IMR-90 (cell line): ENCODE measurements at regions not wholly inside any gene's neighbourhood (a gene's known extent, or its start where the extent isn't known, plus 50 kb on each side); places are given as distances from the start of the nearest gene placed in this dataset.

Source experiments
- ATAC-seq: fragments of 200-7000 bp; cut with Tn5 transposase; 2 replicates; pipeline ENCODE4 v1.9.1; 2020; ENCODE audit warnings: low read depth, mild to moderate bottlenecking, moderate library complexity
- BruUV-seq: library from RNA; stranded (reverse); fragments of 400-500 nt; replicated peaks from 2 replicates; lab custom pipeline; 2021; lab: Mats Ljungman, UMichigan
- CTCF ChIA-PET: fragments of 300-600 bp; formaldehyde crosslinking; extraction: SDS; loops from one replicate; lab custom pipeline; 2021; ENCODE audit warnings: antibody characterized with exemption; lab: Yijun Ruan, JAX
- POLR2A ChIA-PET: fragments of 300-600 bp; sonication (Branson Sonifier 250); formaldehyde crosslinking; loops from one replicate; lab custom pipeline; 2022; ENCODE audit warnings: antibody characterized with exemption; ENCODE audit not compliant: unreplicated experiment; lab: Charles Lee
- DNase-seq: peaks from one replicate; pipeline ENCODE4 v3.0.0; 2013
- H2AFZ ChIP-seq: replicated peaks from 2 replicates; pipeline ENCODE3; 2013; ENCODE audit warnings: low read length, mild to moderate bottlenecking; ENCODE audit not compliant: poor library complexity
- H2AK5ac ChIP-seq: 2 replicates; pipeline ENCODE4 v1.6.1; 2013; ENCODE audit warnings: low read depth, low read length, inconsistent platforms
- H2AK9ac ChIP-seq: replicated peaks from 2 replicates; pipeline ENCODE3; 2013; ENCODE audit warnings: mild to moderate bottlenecking, low read depth, low read length, moderate library complexity; ENCODE audit not compliant: poor library complexity
- H2BK120ac ChIP-seq: 2 replicates; pipeline ENCODE4 v1.6.1; 2013; ENCODE audit warnings: low read depth, low read length, inconsistent platforms
- H2BK15ac ChIP-seq: 3 replicates; pipeline ENCODE4 v1.6.1; 2013; ENCODE audit warnings: low read depth, low read length, inconsistent platforms
- H2BK20ac ChIP-seq: 2 replicates; pipeline ENCODE4 v1.6.1; 2013; ENCODE audit warnings: low read depth, mild to moderate bottlenecking, inconsistent platforms, low read length, moderate library complexity
- H2BK5ac ChIP-seq: 2 replicates; pipeline ENCODE4 v1.6.1; 2013; ENCODE audit warnings: mild to moderate bottlenecking, low read depth, low read length, inconsistent platforms; ENCODE audit not compliant: poor library complexity, severe bottlenecking
- H3K14ac ChIP-seq: replicated peaks from 2 replicates; pipeline ENCODE4 v1.6.1; 2013; ENCODE audit warnings: low read depth, low read length, inconsistent platforms
- H3K18ac ChIP-seq: 2 replicates; pipeline ENCODE4 v1.6.1; 2013; ENCODE audit warnings: low read depth, low read length, control low read depth
- H3K23ac ChIP-seq: 2 replicates; pipeline ENCODE4 v1.6.1; 2013; ENCODE audit warnings: low read depth, low read length, inconsistent platforms
- H3K27ac ChIP-seq: 2 replicates; pipeline ENCODE4 v1.5.1; 2013; ENCODE audit warnings: mild to moderate bottlenecking, control low read depth, low read length; ENCODE audit not compliant: insufficient read depth
- H3K27me3 ChIP-seq: 2 replicates; pipeline ENCODE4 v1.6.1; 2013; ENCODE audit warnings: low read length; ENCODE audit not compliant: control insufficient read depth, insufficient read depth
- H3K36me3 ChIP-seq: 2 replicates; pipeline ENCODE4 v1.6.1; 2013; ENCODE audit warnings: low read length, mixed read lengths; ENCODE audit not compliant: control insufficient read depth, insufficient read depth
- H3K4ac ChIP-seq: 2 replicates; pipeline ENCODE4 v1.6.1; 2013; ENCODE audit warnings: low read depth, low read length, inconsistent platforms
- H3K4me1 ChIP-seq: 2 replicates; pipeline ENCODE4 v1.6.1; 2013; ENCODE audit warnings: low read length, mixed read lengths; ENCODE audit not compliant: control insufficient read depth, insufficient read depth
- H3K4me2 ChIP-seq: 2 replicates; pipeline ENCODE4 v1.6.1; 2013; ENCODE audit warnings: low read depth, mild to moderate bottlenecking, control low read depth, low read length, moderate library complexity
- H3K4me3 ChIP-seq: 2 replicates; pipeline ENCODE4 v1.5.1; 2013; ENCODE audit warnings: low read depth, mild to moderate bottlenecking, control low read depth, low read length, moderate library complexity; ENCODE audit not compliant: insufficient read depth
- H3K56ac ChIP-seq: 2 replicates; pipeline ENCODE4 v1.6.1; 2013; ENCODE audit warnings: low read length, inconsistent platforms; ENCODE audit not compliant: insufficient read depth; ENCODE audit errors: extremely low read depth
- H3K79me1 ChIP-seq, 2 experiments: 2 replicates each; pipeline ENCODE4 v1.6.1; 2013; ENCODE audit warnings: low read length in 2 of 2, inconsistent platforms in 1 of 2, low read depth in 1 of 2
- H3K9ac ChIP-seq: 2 replicates; pipeline ENCODE4 v1.6.1; 2013; ENCODE audit warnings: low read depth, low read length, control low read depth
- H3K9me1 ChIP-seq: 2 replicates; pipeline ENCODE4 v1.6.1; 2013; ENCODE audit warnings: low read length, inconsistent platforms; ENCODE audit not compliant: insufficient read depth
- H3K9me3 ChIP-seq: 2 replicates; pipeline ENCODE4 v1.6.1; 2013; ENCODE audit warnings: low read length; ENCODE audit not compliant: control insufficient read depth, insufficient read depth
- H4K20me1 ChIP-seq: 2 replicates; pipeline ENCODE4 v1.6.1; 2013; ENCODE audit warnings: low read length, inconsistent platforms; ENCODE audit not compliant: insufficient read depth
- H4K5ac ChIP-seq: 2 replicates; pipeline ENCODE4 v1.6.1; 2013; ENCODE audit warnings: mild to moderate bottlenecking, low read depth, low read length, control low read depth
- H4K8ac ChIP-seq, 2 experiments: 2 replicates each; pipeline ENCODE4 v1.6.1; 2013; ENCODE audit warnings: low read depth in 2 of 2, low read length in 2 of 2, control low read depth in 1 of 2, inconsistent platforms in 1 of 2
- H4K91ac ChIP-seq: 2 replicates; pipeline ENCODE4 v1.6.1; 2013; ENCODE audit warnings: low read depth, low read length, inconsistent platforms; ENCODE audit not compliant: insufficient read depth
- BHLHE40 ChIP-seq: fragments of 150-350 bp; IDR thresholded peaks from 2 replicates; pipeline ENCODE4 v1.6.1; 2016; ENCODE audit warnings: mild to moderate bottlenecking, low read depth, low read length
- CEBPB ChIP-seq: IDR thresholded peaks from 2 replicates; pipeline ENCODE4 v1.6.1; 2012; ENCODE audit warnings: low read depth, low read length, improper control_type of control experiment
- FOS ChIP-seq: fragments of 150-350 bp; IDR thresholded peaks from 2 replicates; pipeline ENCODE4 v1.6.1; 2016; ENCODE audit warnings: low read depth, low read length
- MAFK ChIP-seq: IDR thresholded peaks from 2 replicates; pipeline ENCODE4 v1.6.1; 2012; ENCODE audit warnings: low read depth, low read length, improper control_type of control experiment
- MAZ ChIP-seq: IDR thresholded peaks from 2 replicates; pipeline ENCODE4 v1.6.1; 2012; ENCODE audit warnings: low read depth, mild to moderate bottlenecking, low read length, improper control_type of control experiment, moderate library complexity, borderline replicate concordance
- MXI1 ChIP-seq: IDR thresholded peaks from 2 replicates; pipeline ENCODE4 v1.6.1; 2012; ENCODE audit warnings: low read depth, mild to moderate bottlenecking, low read length, moderate library complexity, borderline replicate concordance
- NFE2L2 ChIP-seq: fragments of 150-350 bp; IDR thresholded peaks from 2 replicates; pipeline ENCODE4 v1.6.1; 2016; ENCODE audit warnings: low read depth, mild to moderate bottlenecking, low read length
- RAD21 ChIP-seq: IDR thresholded peaks from 2 replicates; pipeline ENCODE4 v1.6.1; 2012; ENCODE audit warnings: low read length, improper control_type of control experiment
- RCOR1 ChIP-seq: IDR thresholded peaks from 2 replicates; pipeline ENCODE4 v1.6.1; 2012; ENCODE audit warnings: mild to moderate bottlenecking, low read length, improper control_type of control experiment; ENCODE audit not compliant: insufficient replicate concordance
- RFX5 ChIP-seq: IDR thresholded peaks from 2 replicates; pipeline ENCODE4 v1.8.0; 2012; ENCODE audit warnings: low read depth, mild to moderate bottlenecking, low read length, moderate library complexity
- SMC3 ChIP-seq: fragments of 150-350 bp; IDR thresholded peaks from 2 replicates; pipeline ENCODE4 v1.6.1; 2016; ENCODE audit warnings: low read depth, mild to moderate bottlenecking, antibody characterized with exemption, low read length, moderate library complexity
- WGBS, 2 experiments: methylation state at CpG; one replicate each; pipeline versions ENCODE4 v1.1.5 to v1.1.7; 2013; ENCODE audit warnings: missing lambda C conversion rate in 2 of 2; ENCODE audit not compliant: insufficient read length in 1 of 2; ENCODE audit errors: extremely low coverage in 2 of 2; 5-methylcytosine and 5-hydroxymethylcytosine counted together
- dilution Hi-C: fragments of 300-500 bp; cut with HindIII; formaldehyde crosslinking; loops from one replicate; pipeline ENCODE4 v1.14.3; 2018; ENCODE audit warnings: low sequenced_read_pairs; ENCODE audit not compliant: unreplicated experiment
- in situ Hi-C: fragments of 300-500 bp; cut with MboI; formaldehyde crosslinking; loops from 3 replicates; pipeline ENCODE4 v1.14.3; 2019; ENCODE audit warnings: low sequenced_read_pairs, inconsistent platforms, mixed read lengths
- intact Hi-C: fragments of 100-400 bp; cut with micrococcal nuclease; formaldehyde crosslinking; loops from 2 replicates; pipeline ENCODE4 v1.10.0; 2022
- TF ChIP-seq, protein P1 (sequence below): fragments of 150-350 bp; IDR thresholded peaks from 2 replicates; pipeline ENCODE4 v1.6.1; 2017; ENCODE audit warnings: mild to moderate bottlenecking, antibody characterized with exemption, low read length, low read depth
- TF ChIP-seq, protein P2 (sequence below): conservative IDR thresholded peaks from 2 replicates; pipeline ENCODE4 v1.5.1; 2012; ENCODE audit warnings: mild to moderate bottlenecking, low read depth, low read length, improper control_type of control experiment

DNA sequence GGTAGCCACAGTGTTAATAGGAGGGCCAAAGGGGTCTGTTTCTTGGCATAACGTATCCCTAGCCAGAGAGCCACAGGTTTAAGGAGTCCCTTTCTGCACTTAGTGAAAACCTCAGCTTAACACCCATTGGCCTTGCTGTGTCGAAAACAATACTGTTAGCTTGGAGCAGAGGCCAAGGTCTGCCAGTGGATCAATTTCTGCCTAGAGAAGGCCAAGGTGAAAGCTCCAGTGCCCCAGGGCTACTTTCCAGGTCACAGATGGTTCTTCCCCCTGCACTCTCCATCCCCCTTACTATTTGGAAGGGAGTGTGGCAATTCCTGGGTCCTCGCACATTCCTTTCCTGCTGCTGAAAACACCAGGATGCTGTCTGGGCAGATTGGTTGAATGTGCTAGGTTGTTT is 74.8 kb upstream of the TNP1 start:
- TF ChIP-seq CEBPB (no peak), FOS (no peak), NFE2L2 (no peak), MAZ (no peak), SMC3 (no peak), MXI1 (no peak), BHLHE40 (no peak), RCOR1 (no peak), MAFK (no peak), RFX5 (no peak), RAD21 (no peak)
- TF ChIP-seq, protein P1, sequence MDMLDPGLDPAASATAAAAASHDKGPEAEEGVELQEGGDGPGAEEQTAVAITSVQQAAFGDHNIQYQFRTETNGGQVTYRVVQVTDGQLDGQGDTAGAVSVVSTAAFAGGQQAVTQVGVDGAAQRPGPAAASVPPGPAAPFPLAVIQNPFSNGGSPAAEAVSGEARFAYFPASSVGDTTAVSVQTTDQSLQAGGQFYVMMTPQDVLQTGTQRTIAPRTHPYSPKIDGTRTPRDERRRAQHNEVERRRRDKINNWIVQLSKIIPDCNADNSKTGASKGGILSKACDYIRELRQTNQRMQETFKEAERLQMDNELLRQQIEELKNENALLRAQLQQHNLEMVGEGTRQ: no peak
- TF ChIP-seq, protein P2, sequence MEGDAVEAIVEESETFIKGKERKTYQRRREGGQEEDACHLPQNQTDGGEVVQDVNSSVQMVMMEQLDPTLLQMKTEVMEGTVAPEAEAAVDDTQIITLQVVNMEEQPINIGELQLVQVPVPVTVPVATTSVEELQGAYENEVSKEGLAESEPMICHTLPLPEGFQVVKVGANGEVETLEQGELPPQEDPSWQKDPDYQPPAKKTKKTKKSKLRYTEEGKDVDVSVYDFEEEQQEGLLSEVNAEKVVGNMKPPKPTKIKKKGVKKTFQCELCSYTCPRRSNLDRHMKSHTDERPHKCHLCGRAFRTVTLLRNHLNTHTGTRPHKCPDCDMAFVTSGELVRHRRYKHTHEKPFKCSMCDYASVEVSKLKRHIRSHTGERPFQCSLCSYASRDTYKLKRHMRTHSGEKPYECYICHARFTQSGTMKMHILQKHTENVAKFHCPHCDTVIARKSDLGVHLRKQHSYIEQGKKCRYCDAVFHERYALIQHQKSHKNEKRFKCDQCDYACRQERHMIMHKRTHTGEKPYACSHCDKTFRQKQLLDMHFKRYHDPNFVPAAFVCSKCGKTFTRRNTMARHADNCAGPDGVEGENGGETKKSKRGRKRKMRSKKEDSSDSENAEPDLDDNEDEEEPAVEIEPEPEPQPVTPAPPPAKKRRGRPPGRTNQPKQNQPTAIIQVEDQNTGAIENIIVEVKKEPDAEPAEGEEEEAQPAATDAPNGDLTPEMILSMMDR: no peak
- H3K14ac ChIP-seq: no peak overlapping the region
- H3K27ac ChIP-seq: no peak overlapping the region
- intact Hi-C loops (no loop called here), dilution Hi-C loops (no loop called here), in situ Hi-C loops (no loop called here)
- no peaks in the 10 kb centered on the region; the same call in 1 of the 2 replicates for H3K27me3 ChIP-seq
- peaks cover 3% of the 10 kb centered on the region; the same call in 1 of the 2 replicates for H3K4me1 ChIP-seq
- no peak overlapping the region for H3K4ac ChIP-seq
- H4K91ac ChIP-seq: no peak overlapping the region
- H3K9me3 ChIP-seq: 0 out of 2 replicates have a peak, but pooled peaks cover 2% of the 10 kb centered on the region
- no peak overlapping the region for H4K8ac ChIP-seq
- H3K18ac ChIP-seq: no peak overlapping the region
- H3K36me3 ChIP-seq: no peaks in the 10 kb centered on the region
- ATAC-seq (peak; percentile 24; the same call in 1 of the 2 replicates), DNase-seq (no peak)
- H2AFZ ChIP-seq: no peak overlapping the region
- no CpG with 5 or more reads among the region's 3 CpGs for WGBS, 2 experiments
- BruUV-seq: no TSS peak
- H4K20me1 ChIP-seq: no peaks in the 10 kb centered on the region
- H3K79me1 ChIP-seq: no peaks in the 10 kb centered on the region
- no peak overlapping the region for H2BK120ac ChIP-seq
- H2BK20ac ChIP-seq: no peak overlapping the region
- no peak overlapping the region for H2AK5ac ChIP-seq
- CTCF ChIA-PET: no interaction called here
- H3K9me1 ChIP-seq: no peaks in the 10 kb centered on the region; the same call in 1 of the 2 replicates
- H2BK5ac ChIP-seq: no peak overlapping the region
- POLR2A ChIA-PET: no interaction called here
- no peak overlapping the region; the same call in 2 of the 3 replicates for H2BK15ac ChIP-seq
- H3K23ac ChIP-seq: no peak overlapping the region
- H2AK9ac ChIP-seq: no peak overlapping the region
- H4K5ac ChIP-seq: no peak overlapping the region
- H3K4me3 ChIP-seq: no peak overlapping the region
- H3K9ac ChIP-seq: no peak overlapping the region
- H3K56ac ChIP-seq: no peak overlapping the region
- no peak overlapping the region for H3K4me2 ChIP-seq
